Esophagus (tissue), 2 donors: ENCODE measurements at regions not wholly inside any gene's neighbourhood (a gene's known extent, or its start where the extent isn't known, plus 50 kb on each side); places are given as distances from the start of the nearest gene placed in this dataset.

Experiments used
- H3K27ac ChIP-seq, 2 donors: one replicate each; pipeline ENCODE4 v1.5.1; 2013; ENCODE audit warnings: low read depth in 2 of 2, mild to moderate bottlenecking in 2 of 2, inconsistent platforms in 1 of 2, low read length in 1 of 2, moderate library complexity in 1 of 2
- H3K27me3 ChIP-seq, 2 donors: one replicate each; pipeline ENCODE4 v1.6.1; 2013; ENCODE audit warnings: low read length in 2 of 2, control low read depth in 1 of 2, mild to moderate bottlenecking in 1 of 2; ENCODE audit not compliant: insufficient read depth in 2 of 2, control insufficient read depth in 1 of 2
- H3K36me3 ChIP-seq, 2 donors: one replicate each; pipeline ENCODE4 v1.6.1; 2013; ENCODE audit warnings: low read length in 1 of 2; ENCODE audit not compliant: control insufficient read depth in 2 of 2, insufficient read depth in 2 of 2
- H3K4me1 ChIP-seq, 2 donors: one replicate each; pipeline ENCODE4 v1.6.1; 2013; ENCODE audit warnings: low read length in 1 of 2; ENCODE audit not compliant: control insufficient read depth in 2 of 2, insufficient read depth in 2 of 2
- H3K4me3 ChIP-seq, 2 donors: one replicate each; pipeline ENCODE4 v1.5.1; 2013; ENCODE audit warnings: low read length in 2 of 2, mild to moderate bottlenecking in 2 of 2, low read depth in 1 of 2, moderate library complexity in 1 of 2
- H3K9me3 ChIP-seq, 2 donors: one replicate each; pipeline ENCODE4 v1.6.1; 2013; ENCODE audit warnings: mild to moderate bottlenecking in 2 of 2, low read depth in 1 of 2, low read length in 1 of 2, moderate library complexity in 1 of 2; ENCODE audit not compliant: control insufficient read depth in 2 of 2, insufficient read depth in 1 of 2
- WGBS, 2 donors: extraction: QIAGEN DNeasy Blood & Tissue Kit; methylation state at CpG; one replicate each; pipeline ENCODE4 v1.1.7; 2013; 5-methylcytosine and 5-hydroxymethylcytosine counted together
- donor health status: healthy with polysubstance abuse.
- donor health status: Bipolar disorder and iron deficiency.

- H3K4me1 ChIP-seq = peaks cover 4 to 5% of the 10 kb centered on the region in 2 donors
Measured at GRCh38 chr16:85323961-85324253, 211.6 kb upstream of the CIBAR2 start.

GRCh38 chr16:85324488-85324887 is 212.2 kb upstream of the CIBAR2 start:
- Histone ChIP-seq H3K9me3 (no peaks in the 10 kb centered on the region), H3K27ac (no peak overlapping the region), H3K27me3 (no peaks in the 10 kb centered on the region), H3K36me3 (no peaks in the 10 kb centered on the region), H3K4me3 (no peak overlapping the region), H3K4me1 (peaks cover 5 to 7% of the 10 kb centered on the region in 2 donors)
- WGBS, 2 donors = 88 to 92% methylated on average over 12 to 13 of the region's 13 CpGs

More at GRCh38 chr16:85323961-85324253, 211.6 kb upstream of the CIBAR2 start:
- Histone ChIP-seq H3K27ac (no peak overlapping the region), H3K9me3 (no peaks in the 10 kb centered on the region), H3K36me3 (no peaks in the 10 kb centered on the region), H3K4me3 (no peak overlapping the region), H3K27me3 (no peaks in the 10 kb centered on the region)
- 90 to 95% methylated on average over 10 of the region's 10 CpGs for WGBS, 2 donors

- WGBS, 2 donors = 85 to 86% methylated on average over 12 of the region's 12 CpGs
- Histone ChIP-seq H3K9me3 (no peaks in the 10 kb centered on the region), H3K4me1 (peaks cover 5 to 10% of the 10 kb centered on the region in 2 donors), H3K36me3 (no peaks in the 10 kb centered on the region), H3K27ac (no peak overlapping the region), H3K27me3 (no peaks in the 10 kb centered on the region), H3K4me3 (no peak overlapping the region)
Measured at GRCh38 chr16:85326113-85326793, 214.0 kb upstream of the CIBAR2 start.

GRCh38 chr16:85326794-85327181 is 214.5 kb upstream of the CIBAR2 start:
- WGBS, 2 donors = 91 to 92% methylated on average over 8 of the region's 8 CpGs
- H3K4me3 ChIP-seq = no peak overlapping the region
- H3K9me3 ChIP-seq = no peaks in the 10 kb centered on the region
- no peaks in the 10 kb centered on the region for H3K36me3 ChIP-seq
- no peak overlapping the region for H3K27ac ChIP-seq
- peaks cover 4 to 10% of the 10 kb centered on the region in 2 donors for H3K4me1 ChIP-seq
- H3K27me3 ChIP-seq = no peaks in the 10 kb centered on the region

GRCh38 chr16:85327731-85328675 is 215.7 kb upstream of the CIBAR2 start:
- Histone ChIP-seq H3K9me3 (no peaks in the 10 kb centered on the region), H3K27ac (no peak overlapping the region), H3K27me3 (no peaks in the 10 kb centered on the region), H3K4me3 (no peak overlapping the region), H3K4me1 (peaks cover 5 to 10% of the 10 kb centered on the region in 2 donors), H3K36me3 (no peaks in the 10 kb centered on the region)
- WGBS, 2 donors = 50 to 56% methylated on average over 21 of the region's 21 CpGs

GRCh38 chr16:85328676-85329058 is 216.4 kb upstream of the CIBAR2 start:
- Histone ChIP-seq H3K4me1 (peaks cover 5 to 10% of the 10 kb centered on the region in 2 donors), H3K4me3 (no peak overlapping the region), H3K36me3 (no peaks in the 10 kb centered on the region), H3K27ac (no peak overlapping the region), H3K27me3 (no peaks in the 10 kb centered on the region), H3K9me3 (no peaks in the 10 kb centered on the region)
- WGBS, 2 donors = 31 to 49% methylated on average over 14 to 17 of the region's 17 CpGs

- WGBS, 2 donors = 37% methylated on average over 28 of the region's 28 CpGs
- no peaks in the 10 kb centered on the region for H3K9me3 ChIP-seq
- no peaks in the 10 kb centered on the region for H3K36me3 ChIP-seq
- no peaks in the 10 kb centered on the region for H3K27me3 ChIP-seq
- H3K4me1 ChIP-seq = peaks cover 5 to 10% of the 10 kb centered on the region in 2 donors
- no peak overlapping the region for H3K27ac ChIP-seq
- no peak overlapping the region for H3K4me3 ChIP-seq
Measured at GRCh38 chr16:85329059-85329812, 217.0 kb upstream of the CIBAR2 start.

GRCh38 chr16:85330006-85330693 is 217.9 kb upstream of the CIBAR2 start:
- Histone ChIP-seq H3K27ac (no peak overlapping the region), H3K4me1 (peaks cover 7 to 10% of the 10 kb centered on the region in 2 donors), H3K36me3 (no peaks in the 10 kb centered on the region), H3K9me3 (no peaks in the 10 kb centered on the region), H3K27me3 (no peaks in the 10 kb centered on the region), H3K4me3 (no peak overlapping the region)
- 50 to 52% methylated on average over 21 of the region's 21 CpGs for WGBS, 2 donors

GRCh38 chr16:85330694-85331188 is 218.5 kb upstream of the CIBAR2 start:
- no peak overlapping the region for H3K27ac ChIP-seq
- H3K4me1 ChIP-seq = peaks cover 10 to 12% of the 10 kb centered on the region in 2 donors
- no peaks in the 10 kb centered on the region for H3K27me3 ChIP-seq
- 35 to 37% methylated on average over 6 of the region's 6 CpGs for WGBS, 2 donors
- H3K4me3 ChIP-seq = no peak overlapping the region
- no peaks in the 10 kb centered on the region for H3K9me3 ChIP-seq
- no peaks in the 10 kb centered on the region for H3K36me3 ChIP-seq
